NOMO-1 (cell line): ENCODE measurements at regions not wholly inside any gene's neighbourhood (a gene's known extent, or its start where the extent isn't known, plus 50 kb on each side); places are given as distances from the start of the nearest gene placed in this dataset.

Source experiments
- DNase-seq, 2 experiments: peaks; one replicate each; lab custom pipeline; 2025; ENCODE audit not compliant: unreplicated experiment in 2 of 2; lab: John Stamatoyannopoulos, UW

DNA sequence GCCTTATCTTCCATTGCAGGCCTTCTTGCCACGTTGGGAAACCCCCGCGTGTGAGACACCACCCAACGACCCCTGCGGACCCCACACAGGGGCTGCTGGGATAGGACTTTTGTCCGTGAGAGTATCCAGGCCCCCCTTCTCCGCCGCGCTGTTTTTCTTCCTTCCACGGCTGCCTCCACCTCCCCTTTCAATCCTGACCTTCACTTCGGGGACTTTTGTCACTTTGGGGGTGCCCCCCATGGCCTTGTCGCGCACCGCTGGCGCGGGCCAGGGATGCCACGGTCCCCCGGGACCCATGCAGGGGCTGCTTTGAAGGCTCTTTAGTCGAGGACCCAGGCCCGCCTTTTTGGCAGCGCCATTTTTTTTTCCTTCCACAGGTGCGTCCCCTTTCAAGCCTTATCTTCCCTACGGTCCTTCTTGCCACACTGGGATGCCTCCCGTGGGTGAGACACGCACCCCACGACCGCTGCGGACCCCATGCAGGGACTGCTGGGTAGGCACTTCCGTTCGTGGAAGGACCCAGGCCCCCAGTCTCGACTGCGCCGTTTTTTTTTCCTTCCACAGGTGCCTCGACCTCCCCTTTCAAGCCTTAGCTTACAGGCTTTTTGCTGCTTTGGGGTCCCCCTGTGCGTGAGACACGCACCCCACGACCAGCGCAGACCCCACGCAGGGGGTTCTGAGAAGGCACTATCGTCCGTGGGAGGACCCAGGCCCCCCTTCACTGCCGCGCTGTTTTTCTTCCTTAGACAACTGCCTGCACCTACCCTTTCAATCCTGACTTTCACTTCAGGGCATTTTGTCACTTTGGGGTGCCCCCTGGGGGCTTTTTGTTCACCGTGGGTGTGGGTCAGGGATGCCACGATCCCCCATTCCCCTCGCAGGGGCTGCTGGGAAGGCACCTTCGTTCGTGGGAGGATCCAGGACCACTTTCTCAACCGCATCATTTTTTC lies 267.4 kb downstream of the ALG10 start:
- DNase-seq = no peak

GRCh38 chr12:34290381-34290995 lies 268.2 kb downstream of the ALG10 start:
- no peak for DNase-seq

- no peak for DNase-seq
Measured at GRCh38 chr12:34291001-34291400, 268.7 kb downstream of the ALG10 start.

- DNase-seq = no peak
Measured at GRCh38 chr12:34291426-34291901, 269.2 kb downstream of the ALG10 start.

DNA sequence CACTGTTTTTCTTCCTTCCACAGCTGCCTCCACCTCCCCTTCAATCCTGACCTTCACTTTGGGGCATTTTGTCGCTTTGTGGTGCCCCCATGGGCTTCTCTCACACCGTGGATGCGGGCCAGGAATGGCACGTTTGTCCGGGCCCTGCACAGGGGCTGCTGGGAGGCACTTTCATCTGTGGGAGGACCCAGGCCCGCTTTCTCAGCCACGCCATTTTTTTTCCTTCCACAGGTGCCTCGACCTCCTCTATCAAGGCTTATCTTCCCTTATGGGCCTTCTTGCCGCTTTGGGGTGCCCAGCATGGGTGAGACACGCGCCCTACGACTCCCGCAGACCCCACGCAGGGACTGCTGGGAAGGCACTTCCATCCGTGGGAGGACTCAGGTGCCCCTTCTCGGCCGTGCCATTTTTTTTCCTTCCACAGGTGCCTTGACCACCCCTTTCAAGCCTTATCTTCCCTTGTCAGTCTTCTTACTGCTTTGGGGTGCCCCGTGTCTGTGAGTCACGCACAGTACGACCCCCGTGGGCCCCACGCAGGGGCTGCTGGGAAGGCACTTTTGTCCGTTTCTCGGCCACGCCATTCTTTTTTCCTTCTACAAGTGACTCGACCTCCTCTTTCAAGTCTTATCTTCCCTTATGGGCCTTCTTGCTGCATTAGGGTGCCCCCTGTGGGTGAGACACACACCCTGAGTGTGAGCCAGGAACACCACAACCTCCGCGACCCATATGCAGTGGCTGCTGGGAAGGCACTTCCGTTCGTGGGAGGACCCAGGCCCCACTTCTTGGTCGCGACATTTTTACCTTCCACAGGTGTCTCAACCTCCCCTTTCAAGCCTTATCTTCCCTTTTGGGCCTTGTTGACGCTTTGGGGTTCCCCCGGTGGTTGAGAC lies 270.7 kb downstream of the ALG10 start:
- no peak for DNase-seq

GRCh38 chr12:34294137-34294536 lies 271.8 kb downstream of the ALG10 start:
- no peak for DNase-seq

DNA sequence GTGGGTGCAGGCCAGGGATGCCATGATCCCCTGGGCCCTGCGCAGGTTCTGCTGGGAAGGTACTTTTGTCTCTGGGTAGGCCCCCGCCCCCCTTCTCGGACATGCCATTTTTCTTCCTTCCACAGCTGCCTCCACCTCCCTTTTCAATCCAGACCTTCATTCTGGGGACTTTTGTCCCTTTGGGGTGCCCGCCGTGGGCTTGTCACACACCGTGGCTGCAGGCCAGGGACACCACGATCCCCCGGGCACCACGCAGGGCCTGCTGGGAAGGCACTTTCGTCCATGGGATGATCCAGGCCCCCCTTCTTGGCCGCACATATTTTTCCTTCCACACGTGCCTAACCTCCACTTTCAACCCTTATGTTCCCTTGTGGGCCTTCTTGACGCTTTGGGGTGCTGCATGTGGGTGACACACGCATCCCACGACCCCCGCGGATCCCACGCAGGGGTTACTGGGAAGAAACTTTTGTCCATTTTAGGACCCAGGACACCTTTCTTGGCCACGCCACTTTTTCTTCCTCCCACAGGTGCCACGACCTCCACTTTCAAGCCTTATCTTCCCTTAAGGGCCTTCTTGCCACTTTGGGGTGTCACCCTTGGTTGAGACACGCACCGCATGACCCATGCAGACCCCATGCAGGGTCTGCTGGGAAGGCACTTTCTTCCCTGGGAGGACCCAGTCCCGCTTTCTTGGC lies 272.5 kb downstream of the ALG10 start:
- DNase-seq = no peak

GRCh38 chr12:34295366-34296142 lies 273.3 kb downstream of the ALG10 start:
- DNase-seq = no peak

- DNase-seq = no peak
Measured at GRCh38 chr12:34296143-34297041, 274.1 kb downstream of the ALG10 start.

DNA sequence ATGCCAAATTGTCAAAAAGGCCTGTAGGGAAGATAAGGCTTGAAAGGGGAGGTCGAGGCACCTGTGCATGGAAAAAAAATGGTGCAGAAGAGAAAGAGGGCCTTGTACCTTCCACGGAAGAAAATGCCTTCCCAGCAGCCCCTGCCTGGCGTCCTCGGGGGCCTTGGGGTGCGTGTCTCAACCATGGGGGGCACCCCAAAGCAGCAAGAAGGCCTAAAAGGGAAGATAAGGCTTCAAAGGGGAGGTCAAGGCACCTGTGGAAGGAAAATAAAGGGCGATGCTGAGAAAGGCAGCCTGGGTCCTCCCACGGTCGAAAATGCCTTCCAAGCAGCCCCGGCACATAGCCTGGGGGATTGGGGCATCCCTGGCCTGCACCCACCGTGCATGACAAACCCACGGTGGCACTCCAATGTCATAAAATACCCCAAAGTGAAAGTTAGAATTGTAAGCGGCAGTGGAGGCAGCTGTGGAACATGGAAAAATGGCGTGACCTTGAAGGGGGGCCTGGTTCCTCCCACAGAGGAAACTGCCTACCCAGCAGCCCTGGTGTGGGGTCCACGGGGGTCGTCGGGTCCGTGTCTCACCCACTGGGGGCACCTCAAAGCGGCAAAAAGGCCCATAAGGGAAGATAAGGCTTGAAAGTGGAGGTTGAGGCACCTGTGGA lies 275.0 kb downstream of the ALG10 start:
- no peak for DNase-seq

- DNase-seq = no peak
Measured at GRCh38 chr12:34297790-34298164, 275.5 kb downstream of the ALG10 start.

GRCh38 chr12:34298176-34298970 lies 276.1 kb downstream of the ALG10 start:
- no peak for DNase-seq

- DNase-seq = no peak
Measured at GRCh38 chr12:34298971-34299801, 276.9 kb downstream of the ALG10 start.

DNA sequence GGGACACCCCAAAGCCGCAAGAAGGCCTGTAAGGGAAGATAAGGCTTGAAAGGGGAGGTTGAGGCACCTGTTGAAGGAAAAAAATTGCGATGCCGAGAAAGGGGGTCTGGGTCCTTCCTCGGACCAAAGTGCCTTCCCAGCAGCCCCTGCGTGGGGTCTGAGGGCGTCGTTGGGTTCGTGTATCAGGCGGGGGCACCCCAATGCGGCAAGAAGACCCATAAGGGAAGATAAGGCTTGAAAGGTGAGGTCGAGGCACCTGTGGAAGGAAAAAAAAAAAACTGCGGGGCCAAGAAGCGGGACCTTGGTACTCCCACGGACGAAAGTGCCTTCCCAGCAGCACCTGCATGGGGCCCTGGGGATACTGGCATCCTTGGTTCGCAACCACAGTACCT lies 277.5 kb downstream of the ALG10 start:
- no peak for DNase-seq

GRCh38 chr12:34300376-34301250 lies 278.3 kb downstream of the ALG10 start:
- DNase-seq = no peak
